Skin of body (tissue), 1 donor: ENCODE measurements at regions not wholly inside any gene's neighbourhood (a gene's known extent, or its start where the extent isn't known, plus 50 kb on each side); places are given as distances from the start of the nearest gene placed in this dataset.

ENCODE experiments used
- DNase-seq: peaks from one replicate; lab custom pipeline; 2025; lab: John Stamatoyannopoulos, UW

- no peak for DNase-seq
Observed at GRCh38 chr11:30811226-30811755, 225.1 kb upstream of the MPPED2 start.

GRCh38 chr11:30810116-30810515, 224.0 kb upstream of the MPPED2 start:
- no peak for DNase-seq

- DNase-seq, result no peak
Observed at GRCh38 chr11:30801357-30801756, 215.2 kb upstream of the MPPED2 start.

- no peak for DNase-seq
Observed at GRCh38 chr11:30800904-30801303, 214.8 kb upstream of the MPPED2 start.

- DNase-seq, result no peak
Observed at GRCh38 chr11:30798547-30799236, 212.5 kb upstream of the MPPED2 start.

GRCh38 chr11:30789270-30789669, 203.1 kb upstream of the MPPED2 start:
- peak; percentile 66 for DNase-seq

GRCh38 chr11:30788849-30789248, 202.7 kb upstream of the MPPED2 start:
- no peak for DNase-seq

- DNase-seq, result no peak
Observed at GRCh38 chr11:30786256-30787110, 200.3 kb upstream of the MPPED2 start.

- no peak for DNase-seq
Observed at GRCh38 chr11:30778596-30778995, 192.4 kb upstream of the MPPED2 start.

- DNase-seq, result no peak
Observed at GRCh38 chr11:30775233-30775522, 189.0 kb upstream of the MPPED2 start.

GRCh38 chr11:30774496-30775232, 188.5 kb upstream of the MPPED2 start:
- no peak for DNase-seq

GRCh38 chr11:30772908-30773307, 186.8 kb upstream of the MPPED2 start:
- no peak for DNase-seq

- DNase-seq, result no peak
Observed at GRCh38 chr11:30763951-30764350, 177.8 kb upstream of the MPPED2 start.

GRCh38 chr11:30762188-30762587, 176.0 kb upstream of the MPPED2 start:
- no peak for DNase-seq

GRCh38 chr11:30760345-30760744, 174.2 kb upstream of the MPPED2 start:
- DNase-seq, result no peak

- DNase-seq, result no peak
Observed at GRCh38 chr11:30758946-30759504, 172.9 kb upstream of the MPPED2 start.

GRCh38 chr11:30758518-30758917, 172.4 kb upstream of the MPPED2 start:
- DNase-seq, result no peak

- no peak for DNase-seq
Observed at GRCh38 chr11:30758012-30758411, 171.9 kb upstream of the MPPED2 start.

GRCh38 chr11:30753994-30754393, 167.8 kb upstream of the MPPED2 start:
- DNase-seq, result no peak

GRCh38 chr11:30753504-30753903, 167.4 kb upstream of the MPPED2 start:
- DNase-seq, result no peak

GRCh38 chr11:30749268-30749667, 163.1 kb upstream of the MPPED2 start:
- DNase-seq, result no peak

GRCh38 chr11:30741039-30741550, 154.9 kb upstream of the MPPED2 start:
- DNase-seq, result no peak
